H7 (cell line): ENCODE measurements at regions not wholly inside any gene's neighbourhood (a gene's known extent, or its start where the extent isn't known, plus 50 kb on each side); places are given as distances from the start of the nearest gene placed in this dataset.

Source experiments
- DNase-seq: peaks from one replicate; pipeline ENCODE4 v3.0.0; 2012
- H3K27me3 ChIP-seq: 2 replicates; pipeline ENCODE4 v1.6.0; 2011; ENCODE audit warnings: mild to moderate bottlenecking, low read length; ENCODE audit not compliant: control insufficient read depth, insufficient read depth
- H3K36me3 ChIP-seq: replicated peaks from 2 replicates; pipeline ENCODE4 v1.5.1; 2011; ENCODE audit warnings: low read length; ENCODE audit not compliant: control insufficient read depth, insufficient read depth
- H3K4me3 ChIP-seq: 2 replicates; pipeline ENCODE4 v1.5.1; 2011; ENCODE audit warnings: low read depth, mild to moderate bottlenecking, control low read depth, low read length, moderate library complexity; ENCODE audit not compliant: insufficient read depth

GRCh38 chr6:23277521-23278179 is 708.3 kb downstream of the HDGFL1 start:
- no peak for DNase-seq
- no peak overlapping the region for H3K4me3 ChIP-seq
- H3K27me3 ChIP-seq, result no peaks in the 10 kb centered on the region
- no peaks in the 10 kb centered on the region for H3K36me3 ChIP-seq

- H3K27me3 ChIP-seq, result no peaks in the 10 kb centered on the region
- no peak for DNase-seq
- H3K36me3 ChIP-seq, result no peaks in the 10 kb centered on the region
- H3K4me3 ChIP-seq, result no peak overlapping the region
Measured at GRCh38 chr6:23278180-23278532, 708.8 kb downstream of the HDGFL1 start.

GRCh38 chr6:23280437-23280836 is 711.1 kb downstream of the HDGFL1 start:
- no peak overlapping the region for H3K4me3 ChIP-seq
- no peaks in the 10 kb centered on the region for H3K27me3 ChIP-seq
- H3K36me3 ChIP-seq, result no peaks in the 10 kb centered on the region
- no peak for DNase-seq

GRCh38 chr6:23282252-23283021 is 713.1 kb downstream of the HDGFL1 start:
- DNase-seq, result no peak
- Histone ChIP-seq H3K4me3 (no peak overlapping the region), H3K36me3 (no peaks in the 10 kb centered on the region), H3K27me3 (no peaks in the 10 kb centered on the region)

GRCh38 chr6:23293653-23294052 is 724.3 kb downstream of the HDGFL1 start:
- Histone ChIP-seq H3K27me3 (no peaks in the 10 kb centered on the region), H3K4me3 (no peak overlapping the region), H3K36me3 (no peaks in the 10 kb centered on the region)
- no peak for DNase-seq

GRCh38 chr6:23301556-23301955 is 732.2 kb downstream of the HDGFL1 start:
- no peak overlapping the region for H3K4me3 ChIP-seq
- no peak for DNase-seq
- H3K27me3 ChIP-seq, result no peaks in the 10 kb centered on the region
- H3K36me3 ChIP-seq, result no peaks in the 10 kb centered on the region

- H3K4me3 ChIP-seq, result no peak overlapping the region
- no peaks in the 10 kb centered on the region for H3K27me3 ChIP-seq
- no peaks in the 10 kb centered on the region for H3K36me3 ChIP-seq
- DNase-seq, result no peak
Measured at GRCh38 chr6:23302514-23302913, 733.1 kb downstream of the HDGFL1 start.

GRCh38 chr6:23305325-23305943 is 736.1 kb downstream of the HDGFL1 start:
- Histone ChIP-seq H3K4me3 (no peak overlapping the region), H3K36me3 (no peaks in the 10 kb centered on the region), H3K27me3 (no peaks in the 10 kb centered on the region)
- DNase-seq, result no peak

GRCh38 chr6:23306251-23306950 is 737.0 kb downstream of the HDGFL1 start:
- Histone ChIP-seq H3K27me3 (no peaks in the 10 kb centered on the region), H3K4me3 (no peak overlapping the region), H3K36me3 (no peaks in the 10 kb centered on the region)
- DNase-seq, result no peak

GRCh38 chr6:23307516-23307915 is 738.1 kb downstream of the HDGFL1 start:
- DNase-seq, result no peak
- no peaks in the 10 kb centered on the region for H3K27me3 ChIP-seq
- H3K36me3 ChIP-seq, result no peaks in the 10 kb centered on the region
- no peak overlapping the region for H3K4me3 ChIP-seq

GRCh38 chr6:23308166-23308565 is 738.8 kb downstream of the HDGFL1 start:
- Histone ChIP-seq H3K27me3 (no peaks in the 10 kb centered on the region), H3K36me3 (no peaks in the 10 kb centered on the region), H3K4me3 (no peak overlapping the region)
- no peak for DNase-seq

- DNase-seq, result no peak
- H3K27me3 ChIP-seq, result no peaks in the 10 kb centered on the region
Measured at GRCh38 chr6:23311211-23311610, 741.8 kb downstream of the HDGFL1 start.

GRCh38 chr6:23316131-23316530 is 746.8 kb downstream of the HDGFL1 start:
- no peak for DNase-seq
- Histone ChIP-seq H3K27me3 (no peaks in the 10 kb centered on the region), H3K36me3 (no peaks in the 10 kb centered on the region)

More at GRCh38 chr6:23311211-23311610, 741.8 kb downstream of the HDGFL1 start:
- H3K4me3 ChIP-seq, result no peak overlapping the region
- no peaks in the 10 kb centered on the region for H3K36me3 ChIP-seq

GRCh38 chr6:23316931-23317330 is 747.6 kb downstream of the HDGFL1 start:
- Histone ChIP-seq H3K36me3 (no peaks in the 10 kb centered on the region), H3K27me3 (no peaks in the 10 kb centered on the region), H3K4me3 (no peak overlapping the region)
- no peak for DNase-seq

More at GRCh38 chr6:23316131-23316530, 746.8 kb downstream of the HDGFL1 start:
- no peak overlapping the region for H3K4me3 ChIP-seq
